GM23248 (cell line): ENCODE measurements at regions not wholly inside any gene's neighbourhood (a gene's known extent, or its start where the extent isn't known, plus 50 kb on each side); places are given as distances from the start of the nearest gene placed in this dataset.

Experiments used
- EZH2 ChIP-seq: fragments of 200-600 bp; sonication (generic); IDR thresholded peaks from 2 replicates; pipeline ENCODE4 v1.6.1; 2018; ENCODE audit warnings: antibody characterized with exemption, mild to moderate bottlenecking; ENCODE audit not compliant: insufficient read depth, poor library complexity, severe bottlenecking
- EZH2phosphoT487 ChIP-seq: fragments of 200-600 bp; sonication (generic); IDR thresholded peaks from 2 replicates; pipeline ENCODE4 v1.6.1; 2018; ENCODE audit warnings: antibody characterized with exemption, moderate library complexity, mild to moderate bottlenecking, low read depth; ENCODE audit not compliant: insufficient read depth

DNA sequence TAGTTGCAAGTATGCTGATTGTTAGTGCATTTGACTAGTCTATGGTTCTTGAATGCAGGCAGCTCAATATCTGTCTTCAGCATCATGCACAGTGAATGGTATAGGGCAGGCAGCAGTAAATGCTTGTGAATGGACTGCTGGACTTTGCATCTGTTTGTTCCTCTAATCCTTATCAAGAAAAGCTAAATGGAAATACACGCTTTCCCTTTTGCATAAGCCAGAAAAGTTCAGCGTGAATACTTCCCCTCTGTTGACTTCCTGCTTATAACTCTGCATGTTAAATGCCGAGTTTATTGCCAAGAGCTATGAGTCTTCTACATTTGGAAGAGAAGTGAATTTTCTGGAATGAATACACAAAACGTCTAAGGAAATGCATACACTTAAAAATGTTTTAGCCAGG, 127.9 kb upstream of the CPHXL start:
- TF ChIP-seq EZH2 (no peak), EZH2phosphoT487 (no peak)
